GM18951 (cell line): ENCODE measurements at regions not wholly inside any gene's neighbourhood (a gene's known extent, or its start where the extent isn't known, plus 50 kb on each side); places are given as distances from the start of the nearest gene placed in this dataset.
"Not testable (repeated sequence)": the region's sequence is repeated elsewhere in the genome, so short reads cannot be mapped to it uniquely, and the experiment has no call there.

ENCODE experiments used
- POLR2A ChIP-seq: IDR thresholded peaks from 4 replicates; pipeline ENCODE4 v1.6.1; 2011; ENCODE audit warnings: mild to moderate bottlenecking; ENCODE audit not compliant: insufficient read length, insufficient read depth; ENCODE audit errors: extremely low read depth
- in situ Hi-C: fragments of 300-500 bp; cut with MboI; formaldehyde crosslinking; loops from one replicate; pipeline ENCODE4 v1.12.0; 2022; ENCODE audit warnings: low sequenced_read_pairs, mixed read lengths, inconsistent platforms; ENCODE audit not compliant: unreplicated experiment

DNA sequence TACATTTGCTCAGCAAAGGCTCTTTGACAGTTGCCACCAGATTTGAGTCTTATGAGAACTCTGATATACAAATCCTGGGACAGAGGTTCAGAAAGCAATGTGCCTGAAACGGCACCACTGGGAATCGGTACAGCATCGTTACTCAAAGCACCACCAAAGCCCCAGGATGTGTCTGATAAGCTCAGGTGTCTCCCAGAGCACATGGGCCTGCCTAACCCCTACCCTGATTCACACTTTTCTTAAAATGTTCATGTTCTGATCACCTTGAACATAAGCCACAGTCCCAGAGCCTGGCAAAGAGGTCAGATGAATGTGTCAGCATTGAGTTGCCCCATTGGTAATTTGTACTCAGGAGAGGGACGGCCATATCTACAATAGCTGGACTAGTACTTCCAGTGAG lies 545.8 kb upstream of the AUTS2 start:
- in situ Hi-C loops = no loop called here
- TF ChIP-seq POLR2A = no peak

DNA sequence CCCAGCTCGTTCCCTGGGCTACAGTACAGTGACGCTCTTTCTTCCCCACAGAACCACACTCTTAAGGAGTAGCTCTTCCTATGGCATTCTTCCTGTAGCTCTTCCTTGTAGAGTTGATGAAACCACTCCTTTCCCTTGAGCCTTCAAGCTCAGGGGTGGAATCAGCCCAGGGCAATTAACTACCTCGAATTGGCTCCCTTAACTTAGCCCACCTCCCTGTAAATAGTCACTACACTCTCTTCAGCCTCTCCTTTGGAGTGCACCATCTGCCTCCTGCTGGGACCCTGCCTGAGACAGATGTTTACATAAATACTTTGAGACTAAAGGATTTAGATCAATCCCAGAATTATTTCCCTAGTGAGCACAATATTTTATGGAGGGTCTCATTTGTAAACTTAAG lies 537.8 kb upstream of the AUTS2 start:
- no peak for TF ChIP-seq POLR2A
- in situ Hi-C loops = no loop called here

DNA sequence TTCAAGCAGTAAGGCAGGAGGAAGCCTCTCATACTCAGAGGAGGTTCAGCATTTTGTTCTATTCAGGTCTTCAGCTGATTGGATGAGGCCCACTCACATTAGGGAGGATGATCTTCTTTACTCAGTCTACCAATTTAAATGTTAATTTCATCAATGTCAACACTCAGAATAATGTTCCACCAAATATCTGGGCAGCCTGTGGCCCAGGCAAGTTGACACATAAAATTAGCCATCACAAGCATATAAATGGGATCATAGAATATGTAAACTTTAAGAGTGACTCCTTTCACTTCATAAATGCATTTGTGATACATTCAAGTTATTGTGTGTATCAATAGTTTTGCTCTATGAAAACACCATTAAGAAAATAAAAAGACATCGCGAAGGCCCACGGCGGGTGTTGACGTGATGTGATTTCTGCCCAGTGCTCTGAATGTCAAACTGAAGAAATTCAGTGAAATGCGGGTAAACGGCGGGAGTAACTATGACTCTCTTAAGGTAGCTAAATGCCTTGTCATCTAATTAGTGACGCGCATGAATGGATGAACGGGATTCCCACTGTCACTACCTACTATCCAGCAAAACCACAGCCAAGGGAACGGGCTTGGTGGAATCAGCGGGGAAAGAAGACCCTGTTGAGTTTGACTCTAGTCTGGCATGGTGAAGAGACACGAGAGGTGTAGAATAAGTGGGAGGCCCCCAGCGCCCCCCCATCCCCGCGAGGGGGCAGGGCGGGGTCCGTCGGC lies 536.1 kb upstream of the AUTS2 start:
- no peak for TF ChIP-seq POLR2A
- in situ Hi-C loops = no loop called here

DNA sequence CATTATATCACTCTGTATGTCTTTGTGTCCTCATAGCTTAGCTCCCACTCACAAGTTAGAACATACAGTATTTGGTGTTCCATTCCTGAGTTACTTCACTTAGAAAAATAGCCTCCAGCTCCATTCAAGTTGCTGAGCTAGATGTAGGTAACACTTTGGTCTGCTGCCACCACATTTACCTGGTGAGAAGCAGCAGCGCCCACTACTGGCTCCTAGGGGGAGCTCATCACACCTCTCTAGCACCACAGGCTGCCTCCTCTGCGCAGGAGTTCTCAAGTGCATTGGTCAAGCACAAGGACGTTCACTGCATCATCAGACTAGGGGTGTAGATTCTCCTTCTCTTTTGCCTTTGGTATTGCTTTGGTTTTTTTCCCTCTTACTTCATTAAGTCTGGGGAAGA lies 530.9 kb upstream of the AUTS2 start:
- TF ChIP-seq POLR2A = no peak
- in situ Hi-C loops = no loop called here

DNA sequence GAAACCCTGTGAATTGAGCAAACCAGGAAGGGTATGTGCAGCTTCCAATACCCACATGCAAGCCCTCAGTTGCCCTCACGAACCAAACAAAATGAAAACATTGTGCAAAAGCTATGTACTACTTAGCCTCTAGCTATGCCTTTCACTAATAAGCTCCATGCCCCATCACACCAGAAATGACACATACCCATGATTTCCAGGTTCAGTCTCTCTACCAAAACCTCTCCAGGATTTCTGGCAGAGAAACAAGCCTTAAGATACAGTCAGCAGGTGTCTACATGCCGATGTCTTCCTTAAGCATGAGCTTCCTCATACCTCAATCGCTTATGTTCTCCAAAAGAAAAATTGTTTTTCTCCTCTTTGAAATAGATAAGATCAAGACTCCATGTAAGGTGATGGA lies 527.8 kb upstream of the AUTS2 start:
- in situ Hi-C loops = no loop called here
- TF ChIP-seq POLR2A = no peak

DNA sequence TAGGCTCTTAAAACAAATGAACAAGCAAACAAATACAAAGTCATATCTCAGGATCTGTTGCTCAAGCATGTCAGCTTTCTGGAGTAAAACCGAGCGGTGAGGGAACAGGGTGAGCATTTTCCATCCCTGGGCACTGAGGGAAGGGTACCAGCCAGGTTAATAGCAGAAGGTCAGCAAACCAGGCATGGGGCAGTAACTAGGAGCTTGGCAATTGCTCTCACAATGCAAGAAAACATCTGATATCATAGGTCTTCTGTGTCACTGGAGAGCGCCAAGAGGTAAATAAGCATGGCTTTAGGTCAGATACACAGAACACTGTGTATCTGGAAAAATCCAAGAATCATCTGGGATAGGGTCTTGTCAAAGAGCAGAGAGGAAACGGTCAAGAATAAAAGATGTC lies 521.7 kb upstream of the AUTS2 start:
- TF ChIP-seq POLR2A = no peak
- in situ Hi-C loops = no loop called here

DNA sequence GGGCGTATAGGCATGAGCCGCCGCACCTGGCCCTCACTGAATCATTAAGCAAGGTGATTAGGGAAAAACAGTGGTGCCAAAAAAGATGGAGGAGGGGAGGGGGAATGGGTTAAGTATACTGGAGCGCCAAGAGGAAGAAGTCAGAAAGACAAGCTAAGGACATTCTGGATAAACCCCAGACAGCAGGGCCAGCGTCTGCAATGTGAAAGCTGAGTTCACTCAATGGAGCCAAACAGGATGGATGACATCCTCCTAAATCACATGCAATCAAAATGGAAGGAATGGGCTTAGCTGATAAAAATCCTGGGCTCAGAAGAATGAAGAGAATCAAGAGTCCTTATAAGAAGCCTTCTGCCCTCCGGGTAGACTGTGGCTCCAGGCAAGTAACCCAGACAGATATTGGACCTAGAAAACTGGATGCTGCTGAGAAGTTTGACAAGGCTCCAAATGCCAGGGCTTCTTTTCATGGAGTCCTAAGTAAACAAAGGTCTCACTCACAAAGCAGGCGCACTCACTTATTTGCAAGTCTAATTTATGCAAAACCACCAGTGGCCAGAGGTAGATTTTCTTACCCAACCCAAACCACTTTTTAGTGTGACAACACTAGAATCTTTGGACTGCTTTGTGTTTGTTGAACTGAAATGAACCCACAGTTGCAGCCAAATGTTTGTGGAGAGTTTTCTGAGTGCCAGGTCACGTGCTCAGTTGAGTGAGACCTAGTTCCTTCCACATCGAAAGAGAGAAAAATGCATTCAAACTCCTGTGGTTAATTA lies 519.1 kb upstream of the AUTS2 start:
- TF ChIP-seq POLR2A = no peak
- in situ Hi-C loops = no loop called here

DNA sequence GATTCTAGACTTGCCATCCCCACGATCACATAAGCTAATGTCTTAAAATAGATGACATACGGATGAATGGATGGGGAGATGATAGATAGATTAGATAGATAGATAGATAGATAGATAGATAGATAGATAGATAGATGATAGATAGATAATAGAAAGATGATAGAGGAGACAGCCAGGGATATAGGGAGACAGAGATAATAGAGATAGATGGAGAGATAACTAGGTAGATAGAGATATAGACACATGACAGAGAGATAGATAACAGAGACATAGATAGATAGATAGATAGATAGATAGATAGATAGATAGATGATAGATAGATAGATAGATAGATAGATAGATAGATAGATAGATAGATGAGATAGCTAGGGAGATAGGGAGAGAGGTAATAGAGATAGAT lies 511.0 kb upstream of the AUTS2 start:
- in situ Hi-C loops = not testable (repeated sequence)

DNA sequence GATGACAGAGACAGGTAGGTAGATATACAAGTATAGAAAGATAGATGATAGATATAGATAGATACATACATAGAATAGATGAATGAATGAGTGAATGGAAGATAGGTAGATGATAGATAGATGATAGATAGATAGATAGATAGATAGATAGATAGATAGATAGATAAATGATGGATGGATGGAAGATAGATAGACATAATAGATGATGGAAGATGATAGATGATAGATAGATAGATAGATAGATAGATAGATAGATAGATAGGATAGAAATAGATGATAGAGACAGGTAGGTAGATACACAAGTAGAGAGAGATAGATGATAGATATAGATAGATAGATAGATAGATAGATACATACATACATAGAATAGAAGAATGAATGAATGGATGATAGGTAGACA lies 510.1 kb upstream of the AUTS2 start:
- TF ChIP-seq POLR2A = no peak
- in situ Hi-C loops = no loop called here

DNA sequence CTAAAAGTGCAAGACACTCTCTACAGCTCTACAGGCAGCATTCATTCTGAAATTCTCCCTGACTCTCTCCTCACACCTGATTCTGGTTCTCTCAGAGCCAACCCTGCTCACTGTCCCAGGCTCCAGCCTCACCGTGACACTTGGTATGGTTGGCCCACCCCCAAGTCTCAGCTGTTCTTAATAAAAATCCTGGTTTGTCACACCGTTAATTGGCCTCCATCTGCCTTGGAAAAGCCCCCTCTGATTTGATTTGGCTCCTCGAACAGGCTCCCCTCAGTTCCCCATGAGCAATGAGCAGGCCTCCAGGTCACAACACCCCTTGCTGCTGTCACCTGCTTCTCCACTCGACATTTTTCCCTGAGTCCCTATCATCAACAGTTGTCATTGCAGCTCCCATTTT lies 507.3 kb upstream of the AUTS2 start:
- in situ Hi-C loops = no loop called here
- TF ChIP-seq POLR2A = no peak

DNA sequence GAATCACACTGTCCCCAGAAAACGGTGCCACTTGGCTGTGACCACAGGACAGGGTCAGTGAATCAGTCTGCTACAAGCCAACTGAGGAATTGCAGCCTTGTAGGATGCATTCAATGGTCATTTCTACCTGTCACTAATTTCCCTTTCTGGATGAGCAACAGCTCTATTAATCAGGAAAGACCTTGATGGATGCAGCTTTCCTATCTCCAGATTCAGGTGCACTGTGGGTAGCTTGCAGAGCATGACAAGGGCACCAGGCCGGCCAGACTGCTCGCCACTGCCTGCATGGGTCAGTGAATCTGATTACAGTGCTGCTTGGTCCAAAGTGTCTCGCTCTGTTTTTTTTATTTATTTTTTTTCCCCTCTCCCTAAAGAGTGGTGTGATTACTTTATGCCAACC lies 506.8 kb upstream of the AUTS2 start:
- in situ Hi-C loops = no loop called here
- TF ChIP-seq POLR2A = no peak

DNA sequence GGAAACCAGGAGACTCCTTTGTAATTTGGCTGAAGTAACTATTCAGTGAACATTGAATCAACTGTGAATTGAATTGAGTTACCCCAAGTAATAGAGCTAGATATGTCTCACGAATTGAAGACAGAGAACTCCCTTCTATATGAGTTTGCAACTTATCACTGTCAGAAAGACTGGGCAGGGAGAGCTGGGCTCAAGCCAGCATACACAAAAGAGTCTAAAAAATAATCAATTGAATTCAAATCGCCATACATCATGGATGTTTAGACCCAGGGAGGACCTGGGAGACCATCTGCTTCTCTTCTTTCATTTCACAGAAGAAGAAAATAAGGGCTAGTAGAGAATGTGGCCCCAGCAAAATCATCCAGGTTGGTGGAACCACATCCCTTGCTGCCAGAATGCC lies 503.1 kb upstream of the AUTS2 start:
- no peak for TF ChIP-seq POLR2A
- in situ Hi-C loops = no loop called here

DNA sequence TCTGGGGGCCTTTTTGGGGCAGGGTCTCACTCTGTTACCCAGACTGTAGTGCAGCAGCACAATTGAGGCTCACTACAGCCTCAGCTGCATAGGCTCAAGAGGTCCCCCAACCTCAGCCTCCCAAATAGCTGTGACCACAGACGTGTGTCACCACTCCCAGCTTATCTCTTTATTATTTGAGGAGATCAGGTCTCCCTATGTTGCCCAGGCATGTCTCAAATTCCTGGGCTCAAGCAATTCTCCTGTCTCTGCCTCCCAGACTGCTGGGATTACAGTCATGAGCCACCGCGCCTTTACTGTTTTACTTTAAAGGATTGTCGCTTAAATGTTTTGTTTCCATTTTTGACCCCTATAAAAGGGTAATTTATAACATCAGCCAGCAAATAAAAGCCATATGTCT lies 502.6 kb upstream of the AUTS2 start:
- in situ Hi-C loops = no loop called here
- TF ChIP-seq POLR2A = no peak

DNA sequence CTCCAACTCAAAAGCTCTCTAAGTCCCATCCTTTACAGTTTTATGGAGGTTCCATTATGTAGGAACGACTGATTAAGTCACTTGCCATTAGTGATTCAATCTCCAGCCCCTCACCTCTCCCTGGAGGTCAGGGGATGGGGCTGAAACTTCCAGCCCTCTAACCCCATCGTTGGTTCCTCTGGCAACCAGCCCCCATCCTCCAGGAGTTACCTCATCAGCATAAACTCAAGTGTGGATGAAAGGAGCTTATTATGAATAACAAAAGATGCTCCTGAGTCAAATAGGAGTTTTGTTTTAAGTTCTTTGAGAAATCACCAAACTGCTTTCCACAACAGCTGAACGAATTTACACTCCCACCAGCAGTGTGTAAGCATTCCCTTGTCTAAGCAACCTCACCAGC lies 494.3 kb upstream of the AUTS2 start:
- in situ Hi-C loops = no loop called here

More for the DNA sequence above, 494.3 kb upstream of the AUTS2 start:
- no peak for TF ChIP-seq POLR2A
